ENCODE measurements at regions not wholly inside any gene's neighbourhood (a gene's known extent, or its start where the extent isn't known, plus 50 kb on each side); places are given as distances from the start of the nearest gene placed in this dataset.

DNA sequence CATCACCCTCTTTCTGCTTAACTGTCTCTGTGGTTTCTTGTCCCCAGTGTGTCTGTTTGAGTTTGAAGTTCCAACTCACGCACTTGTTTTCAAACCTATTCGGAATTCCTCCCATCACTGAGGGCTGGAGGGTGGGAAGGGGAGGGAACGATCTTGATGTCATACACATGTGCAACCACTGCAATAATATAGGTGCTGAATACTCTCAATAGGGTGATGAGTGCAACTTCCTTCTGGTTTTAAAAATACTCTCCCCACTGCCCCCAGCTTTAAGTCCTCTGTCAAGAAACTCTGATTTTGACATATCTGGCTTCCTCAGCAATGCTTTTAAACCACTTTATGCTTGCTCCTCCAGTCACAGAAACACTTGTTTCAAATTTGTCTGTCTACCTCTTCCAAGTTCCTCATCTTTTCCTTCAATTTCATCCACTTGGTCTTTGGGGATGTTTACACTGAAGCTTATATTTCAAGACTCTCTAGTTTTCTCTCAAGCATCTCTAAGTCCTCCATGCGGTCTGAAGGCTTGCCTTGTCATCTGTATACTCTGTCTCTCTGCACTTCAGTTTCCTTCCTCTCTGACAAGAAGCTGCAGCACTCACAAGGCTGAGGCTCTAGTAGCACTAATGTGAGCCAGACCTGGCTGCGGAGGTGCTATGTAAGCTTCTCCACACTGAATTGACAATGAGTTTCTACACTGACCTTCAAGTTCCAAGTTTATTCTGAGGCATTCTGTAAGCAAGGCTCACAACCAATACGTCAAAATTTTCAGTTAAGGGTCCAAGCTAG lies 422.3 kb downstream of the ZEB2 start:
- TF ChIP-seq CTCF (tag by site-specific recombination; IDR thresholded peaks at IDR 0.05) (no peak), ZNF121 (tag by site-specific recombination; IDR thresholded peaks at IDR 0.05) (no peak), ZNF19 (tag by site-specific recombination; IDR thresholded peaks at IDR 0.05; ENCODE audit: low read depth) (no peak), YY1 (tag by site-specific recombination; IDR thresholded peaks at IDR 0.05) (no peak), PRDM1 (tag by site-specific recombination; IDR thresholded peaks at IDR 0.05) (no peak), ZNF510 (tag by site-specific recombination; IDR thresholded peaks at IDR 0.05; ENCODE audit: insufficient replicate concordance) (no peak), ZNF629 (tag by site-specific recombination; IDR thresholded peaks at IDR 0.05) (no peak)
